ENCODE measurements at regions not wholly inside any gene's neighbourhood (a gene's known extent, or its start where the extent isn't known, plus 50 kb on each side); places are given as distances from the start of the nearest gene placed in this dataset.

DNA sequence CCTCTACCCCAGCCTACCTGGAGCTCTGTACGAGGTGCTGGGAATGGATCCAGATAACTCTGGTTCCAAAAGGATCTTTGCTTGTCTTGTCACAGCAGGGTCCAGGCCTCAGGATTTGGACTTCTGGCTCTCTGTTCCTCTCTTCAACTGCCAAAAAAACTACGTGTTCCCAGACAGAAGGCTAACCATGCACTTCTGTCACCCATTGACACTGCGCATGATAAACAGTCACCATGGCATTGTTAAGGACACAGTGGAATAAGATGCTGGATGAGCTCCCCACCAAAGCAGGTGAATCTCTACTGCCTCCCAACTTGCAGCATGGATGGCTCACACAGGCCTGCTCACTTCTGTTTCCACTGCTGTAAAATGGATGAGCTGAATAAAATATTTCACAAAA lies 637.9 kb downstream of the TNS3 start:
- H3K4me1 ChIP-seq: peaks cover 0 to 18% (median 16%) of the 10 kb centered on the region in 10 experiments; a peak in 16 of 20 replicates
- H3K27ac ChIP-seq: no peak overlapping the region
- no peak for TF ChIP-seq Cebpa-rat (IDR thresholded peaks at IDR 0.05)
- no peaks in the 10 kb centered on the region for H3K9me3 ChIP-seq (replicated peaks in 1 of 11)
- no peak overlapping the region for H3K9ac ChIP-seq
- H4K20me1 ChIP-seq: no peaks in the 10 kb centered on the region
- no peak overlapping the region for H3K4me2 ChIP-seq
- no peak overlapping the region for H3K4me3 ChIP-seq
- H3K36me3 ChIP-seq: no peaks in the 10 kb centered on the region
- H3K27me3 ChIP-seq: no peaks in the 10 kb centered on the region

DNA sequence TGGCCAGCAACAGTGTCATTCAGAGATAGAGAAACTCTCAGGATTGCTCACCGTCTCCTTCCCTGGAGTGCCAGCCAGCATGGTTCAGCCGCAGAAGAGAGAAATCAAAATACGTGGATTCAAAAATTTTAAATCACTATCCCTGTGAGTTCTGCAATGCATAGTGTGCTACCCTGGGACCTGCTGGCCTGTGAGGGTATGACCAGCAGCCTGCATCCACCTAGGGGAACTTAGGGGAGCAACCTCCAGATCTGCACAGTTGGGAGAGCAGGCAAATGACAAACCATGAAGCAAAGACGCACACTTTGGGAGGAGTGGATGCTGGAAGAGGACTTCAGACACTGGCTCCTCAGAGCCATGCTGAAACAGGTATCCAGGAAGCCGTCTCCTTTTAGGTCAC lies 639.3 kb downstream of the TNS3 start:
- no peak overlapping the region for H3K4me3 ChIP-seq
- H3K27me3 ChIP-seq: no peaks in the 10 kb centered on the region
- peaks cover 0 to 28% (median 23%) of the 10 kb centered on the region in 10 experiments; a peak in 16 of 20 replicates for H3K4me1 ChIP-seq
- no peaks in the 10 kb centered on the region for H3K9me3 ChIP-seq (replicated peaks in 1 of 11)
- H3K9ac ChIP-seq: no peak overlapping the region
- H3K36me3 ChIP-seq: no peaks in the 10 kb centered on the region
- H4K20me1 ChIP-seq: no peaks in the 10 kb centered on the region
- no peak for TF ChIP-seq Cebpa-rat (IDR thresholded peaks at IDR 0.05)
- no peak overlapping the region for H3K4me2 ChIP-seq
- no peak overlapping the region for H3K27ac ChIP-seq

- H3K27me3 ChIP-seq: no peaks in the 10 kb centered on the region
- H3K9me3 ChIP-seq (replicated peaks in 1 of 11): peaks cover 0 to 8% (median 0%) of the 10 kb centered on the region in 11 experiments; a peak in 4 of 22 replicates
- H3K4me3 ChIP-seq: no peak overlapping the region
- no peak for TF ChIP-seq Cebpa-rat (IDR thresholded peaks at IDR 0.05)
- H3K27ac ChIP-seq: peak overlapping the region in 2 of 11 experiments; percentile 8 to 21; a peak in 2 of 22 replicates
- H3K4me1 ChIP-seq: peaks cover 0 to 28% (median 23%) of the 10 kb centered on the region in 10 experiments; a peak in 16 of 20 replicates
- H3K36me3 ChIP-seq: no peaks in the 10 kb centered on the region
- no peak overlapping the region for H3K9ac ChIP-seq
- H4K20me1 ChIP-seq: no peaks in the 10 kb centered on the region
- H3K4me2 ChIP-seq: peak overlapping the region in 9 of 11 experiments; percentile 13 to 74 (median 59); a peak in 17 of 22 replicates
Measured at GRCh38 chr7:46940178-46940577, 641.7 kb downstream of the TNS3 start.

DNA sequence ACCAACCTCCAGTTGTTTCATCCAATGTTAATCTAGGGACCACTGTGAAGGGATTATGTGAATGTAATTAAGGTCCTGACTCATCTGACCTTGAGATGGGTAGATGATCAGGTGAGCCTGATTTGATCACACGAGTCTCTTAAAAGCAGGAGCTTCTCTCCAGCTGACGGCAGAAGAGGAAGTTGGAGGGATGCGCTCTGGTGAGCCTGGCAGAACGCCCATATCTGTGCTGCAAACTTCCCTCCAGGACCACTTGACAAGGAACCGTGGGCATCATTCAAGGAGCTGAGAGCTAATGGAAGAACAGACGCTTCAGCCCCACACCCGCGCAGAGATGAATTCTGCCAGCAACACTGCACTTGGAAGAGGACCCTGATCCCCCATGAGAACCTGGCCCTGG lies 642.4 kb downstream of the TNS3 start:
- Histone ChIP-seq H3K36me3 (no peaks in the 10 kb centered on the region), H3K27me3 (no peaks in the 10 kb centered on the region), H3K9ac (no peak overlapping the region), H3K9me3 (replicated peaks in 1 of 11) (peaks cover 0 to 8% (median 0%) of the 10 kb centered on the region in 11 experiments; a peak in 4 of 22 replicates), H4K20me1 (no peaks in the 10 kb centered on the region), H3K4me2 (peak overlapping the region in 9 of 11 experiments; percentile 13 to 74 (median 59); a peak in 17 of 22 replicates), H3K27ac (peak overlapping the region in 2 of 11 experiments; percentile 14 to 37; a peak in 2 of 22 replicates), H3K4me1 (peaks cover 0 to 28% (median 23%) of the 10 kb centered on the region in 10 experiments; a peak in 16 of 20 replicates), H3K4me3 (no peak overlapping the region)
- no peak for TF ChIP-seq Cebpa-rat (IDR thresholded peaks at IDR 0.05)

DNA sequence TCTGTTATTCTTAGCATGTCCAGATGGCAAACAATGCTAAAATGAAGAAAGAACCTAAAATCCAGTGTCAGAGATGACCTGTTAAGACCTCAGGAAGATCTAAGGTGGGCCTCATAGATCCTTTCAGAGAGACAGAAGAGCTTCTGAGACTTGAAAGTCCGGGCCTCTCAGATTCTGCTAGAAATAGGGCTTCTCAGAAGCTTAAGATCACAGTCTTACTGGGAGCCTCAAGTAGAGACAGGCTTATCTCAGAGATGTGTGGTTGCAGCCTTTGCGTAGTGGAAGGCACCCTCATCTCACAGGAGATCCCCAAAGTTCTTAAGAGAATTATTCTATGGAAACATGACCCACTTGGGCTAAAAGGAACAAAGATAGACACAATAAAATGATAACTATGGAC lies 642.8 kb downstream of the TNS3 start:
- Histone ChIP-seq H3K36me3 (no peaks in the 10 kb centered on the region), H3K4me1 (peaks cover 0 to 28% (median 23%) of the 10 kb centered on the region in 10 experiments; a peak in 17 of 20 replicates), H3K4me3 (no peak overlapping the region), H3K27ac (peak overlapping the region in 2 of 11 experiments; percentile 14 to 37; a peak in 1 of 22 replicates), H3K27me3 (no peaks in the 10 kb centered on the region), H3K4me2 (peak overlapping the region in 9 of 11 experiments; percentile 13 to 74 (median 59); a peak in 17 of 22 replicates), H3K9ac (no peak overlapping the region), H4K20me1 (no peaks in the 10 kb centered on the region), H3K9me3 (replicated peaks in 1 of 11) (peaks cover 0 to 8% (median 0%) of the 10 kb centered on the region in 11 experiments; a peak in 4 of 22 replicates)
- TF ChIP-seq Cebpa-rat (IDR thresholded peaks at IDR 0.05): no peak

- H3K27me3 ChIP-seq: no peaks in the 10 kb centered on the region
- TF ChIP-seq Cebpa-rat (IDR thresholded peaks at IDR 0.05): no peak
- no peak overlapping the region for H3K9ac ChIP-seq
- no peaks in the 10 kb centered on the region for H4K20me1 ChIP-seq
- peaks cover 0 to 8% (median 0%) of the 10 kb centered on the region in 11 experiments; a peak in 4 of 22 replicates for H3K9me3 ChIP-seq (replicated peaks in 1 of 11)
- peak overlapping the region in 1 of 11 experiments; percentile 13; a peak in 1 of 22 replicates for H3K27ac ChIP-seq
- H3K4me1 ChIP-seq: peaks cover 9 to 29% (median 24%) of the 10 kb centered on the region in 10 experiments; a peak in 19 of 20 replicates
- H3K36me3 ChIP-seq: no peaks in the 10 kb centered on the region
- H3K4me2 ChIP-seq: peak overlapping the region in 6 of 11 experiments; percentile 3 to 46 (median 34); a peak in 5 of 22 replicates
- no peak overlapping the region for H3K4me3 ChIP-seq
Measured at GRCh38 chr7:46937826-46938225, 644.1 kb downstream of the TNS3 start.

- no peaks in the 10 kb centered on the region for H4K20me1 ChIP-seq
- H3K36me3 ChIP-seq: no peaks in the 10 kb centered on the region
- TF ChIP-seq Cebpa-rat (IDR thresholded peaks at IDR 0.05): no peak
- H3K4me1 ChIP-seq: peaks cover 11 to 33% (median 16%) of the 10 kb centered on the region in 10 experiments; a peak in 19 of 20 replicates
- H3K9ac ChIP-seq: no peak overlapping the region
- H3K4me2 ChIP-seq: no peak overlapping the region
- peaks cover 0 to 8% (median 0%) of the 10 kb centered on the region in 11 experiments; a peak in 4 of 22 replicates for H3K9me3 ChIP-seq (replicated peaks in 1 of 11)
- H3K27ac ChIP-seq: no peak overlapping the region
- H3K27me3 ChIP-seq: no peaks in the 10 kb centered on the region
- H3K4me3 ChIP-seq: no peak overlapping the region
Measured at GRCh38 chr7:46934198-46934825, 647.6 kb downstream of the TNS3 start.

DNA sequence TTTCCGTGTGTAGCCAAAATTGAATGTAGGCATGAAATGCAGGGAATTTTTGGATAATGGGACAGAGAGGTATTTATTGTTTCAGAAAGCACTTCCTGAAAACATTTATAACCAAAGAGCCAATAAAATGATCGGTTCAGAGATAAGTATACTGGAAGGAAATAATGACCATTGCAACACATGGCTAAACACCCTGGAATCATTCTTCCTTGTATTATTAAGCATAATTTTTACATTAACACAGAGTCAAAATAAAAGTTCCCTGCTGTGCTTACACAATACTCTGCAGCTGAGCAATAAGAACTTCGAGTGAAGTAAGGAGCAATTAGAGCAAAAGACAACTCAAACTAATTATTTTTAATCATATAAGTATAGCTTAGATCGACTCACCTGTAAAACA lies 648.3 kb downstream of the TNS3 start:
- Histone ChIP-seq H3K4me2 (no peak overlapping the region; a peak in 1 of 22 replicates), H4K20me1 (no peaks in the 10 kb centered on the region)

GRCh38 chr7:46932676-46933424 lies 649.1 kb downstream of the TNS3 start:
- peak in 3 of 11 experiments; percentile 23; a peak in 3 of 22 replicates for TF ChIP-seq Cebpa-rat (IDR thresholded peaks at IDR 0.05)
- Histone ChIP-seq H3K4me2 (peak overlapping the region in 6 of 11 experiments; percentile 4 to 25 (median 15); a peak in 6 of 22 replicates), H3K27ac (peak overlapping the region in 1 of 11 experiments; percentile 14; a peak in 1 of 22 replicates), H3K9ac (no peak overlapping the region), H3K9me3 (replicated peaks in 1 of 11) (peaks cover 0 to 8% (median 0%) of the 10 kb centered on the region in 11 experiments; a peak in 4 of 22 replicates), H3K27me3 (no peaks in the 10 kb centered on the region), H3K36me3 (no peaks in the 10 kb centered on the region), H3K4me1 (peaks cover 2 to 30% (median 10%) of the 10 kb centered on the region in 10 experiments; a peak in 16 of 20 replicates), H4K20me1 (no peaks in the 10 kb centered on the region), H3K4me3 (no peak overlapping the region)

More for the DNA sequence above, 648.3 kb downstream of the TNS3 start:
- Histone ChIP-seq H3K9me3 (replicated peaks in 1 of 11) (peaks cover 0 to 8% (median 0%) of the 10 kb centered on the region in 11 experiments; a peak in 4 of 22 replicates), H3K27me3 (no peaks in the 10 kb centered on the region), H3K4me1 (peaks cover 4 to 30% (median 11%) of the 10 kb centered on the region in 10 experiments; a peak in 18 of 20 replicates), H3K9ac (no peak overlapping the region), H3K4me3 (no peak overlapping the region), H3K27ac (no peak overlapping the region), H3K36me3 (no peaks in the 10 kb centered on the region)
- no peak for TF ChIP-seq Cebpa-rat (IDR thresholded peaks at IDR 0.05)
